ENCODE measurements at regions not wholly inside any gene's neighbourhood (a gene's known extent, or its start where the extent isn't known, plus 50 kb on each side); places are given as distances from the start of the nearest gene placed in this dataset.
"Not testable (repeated sequence)": the region's sequence is repeated elsewhere in the genome, so short reads cannot be mapped to it uniquely, and the experiment has no call there.

- no peak for ATAC-seq
Measured at GRCh38 chr4:34486461-34487363, 1757.6 kb downstream of the ARAP2 start.

DNA sequence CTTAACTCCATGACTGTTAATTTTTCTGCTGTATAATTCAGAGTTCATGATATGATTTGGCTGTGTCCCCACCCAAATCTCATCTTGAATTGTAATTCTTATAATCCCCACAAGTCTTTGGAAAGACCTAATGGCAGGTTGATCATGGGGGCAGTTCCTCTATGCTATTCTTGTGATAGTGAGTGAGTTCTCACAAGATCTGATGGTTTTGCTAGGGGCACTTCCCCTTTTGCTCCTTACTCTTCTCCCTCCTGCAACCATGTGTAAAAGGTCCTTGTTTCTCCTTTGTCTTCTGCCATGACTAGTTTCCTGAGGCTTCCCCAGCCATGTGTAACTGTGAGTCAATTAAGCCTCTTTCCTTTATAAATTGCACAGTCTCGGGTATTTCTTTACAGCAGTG is 1751.9 kb downstream of the ARAP2 start:
- ATAC-seq = no peak

DNA sequence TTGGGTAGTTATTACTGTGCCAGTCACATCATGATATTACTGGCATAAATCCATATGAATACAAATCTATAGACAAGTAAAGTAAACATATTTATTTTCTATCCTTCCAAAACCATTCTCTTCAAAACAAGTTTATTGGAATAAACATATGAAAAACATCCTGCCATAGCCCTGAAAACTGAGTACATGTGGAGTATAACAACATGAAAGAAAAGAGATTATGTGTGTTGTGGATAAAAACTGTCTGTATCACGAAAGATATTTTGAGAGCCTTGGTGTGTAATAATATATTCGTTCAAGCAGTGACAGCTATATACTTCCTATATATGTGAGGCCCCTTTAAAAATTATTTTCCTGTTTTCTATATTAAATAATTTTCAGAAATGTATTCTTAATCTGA is 1742.2 kb downstream of the ARAP2 start:
- no peak for ATAC-seq

DNA sequence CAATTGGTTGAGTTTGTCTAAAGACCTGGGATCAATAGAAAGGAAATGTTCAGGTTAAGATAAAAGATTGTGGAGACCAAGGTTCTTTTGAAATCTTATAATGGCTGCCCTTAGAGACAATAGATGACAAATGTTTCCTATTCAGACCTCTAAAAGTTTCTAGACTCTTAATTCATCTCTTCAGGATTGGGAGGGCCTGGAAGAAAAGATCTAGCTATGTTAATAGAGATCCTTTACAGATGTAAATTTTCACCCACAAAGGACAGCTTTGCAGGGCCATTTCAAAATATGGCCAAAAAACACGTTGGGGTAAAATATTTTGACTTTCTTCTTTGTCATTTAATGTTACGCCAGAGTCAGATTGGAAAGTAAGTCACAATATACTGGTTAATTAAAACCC is 1739.6 kb downstream of the ARAP2 start:
- ATAC-seq = not testable (repeated sequence)

DNA sequence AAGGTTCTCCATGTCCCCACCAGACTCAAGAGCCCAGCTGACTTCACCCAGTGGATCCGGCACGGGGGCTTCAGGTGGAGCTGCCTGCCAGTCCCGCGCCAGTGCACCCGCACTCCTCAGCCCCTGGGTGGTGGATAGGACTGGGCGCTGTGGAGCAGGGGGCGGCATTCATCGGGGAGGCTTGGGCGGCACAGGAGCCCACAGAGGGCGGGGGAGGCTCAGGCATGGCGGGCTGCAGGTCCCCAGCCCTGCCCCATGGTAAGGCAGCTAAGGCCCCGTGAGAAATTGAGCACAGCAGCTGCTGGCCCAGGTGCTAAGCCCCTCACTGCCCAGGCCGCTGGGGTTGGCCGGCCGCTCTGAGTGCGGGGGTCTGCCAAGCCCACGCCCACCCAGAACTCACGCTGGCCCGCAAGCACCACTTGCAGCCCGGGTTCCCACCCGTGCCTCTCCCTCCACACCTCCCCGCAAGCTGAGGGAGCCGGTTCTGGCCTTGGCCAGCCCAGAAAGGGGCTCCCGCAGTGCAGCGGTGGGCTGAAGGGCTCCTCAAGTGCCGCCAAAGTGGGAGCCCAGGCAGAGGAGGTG is 1737.7 kb downstream of the ARAP2 start:
- not testable (repeated sequence) for ATAC-seq

DNA sequence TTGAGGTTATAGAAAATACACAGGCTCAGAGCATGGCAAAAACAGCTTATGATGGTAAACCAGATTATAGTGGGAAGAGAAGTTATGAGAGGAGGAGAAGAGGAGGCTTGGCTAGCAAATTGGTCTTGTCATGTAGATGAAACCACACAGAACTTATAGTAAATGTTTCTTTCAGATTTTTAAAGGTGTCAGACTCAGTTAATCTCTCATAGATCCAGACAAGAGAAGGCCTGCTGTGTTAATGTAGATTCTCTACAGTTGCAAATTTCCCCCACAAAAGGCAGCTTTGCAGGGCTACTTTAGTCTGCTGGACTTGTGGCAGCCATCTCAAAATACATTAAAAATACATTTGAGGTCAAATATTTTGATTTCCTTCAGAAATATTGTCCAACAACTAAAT is 1731.7 kb downstream of the ARAP2 start:
- no peak for ATAC-seq

GRCh38 chr4:34516524-34516923 is 1727.8 kb downstream of the ARAP2 start:
- ATAC-seq = no peak

DNA sequence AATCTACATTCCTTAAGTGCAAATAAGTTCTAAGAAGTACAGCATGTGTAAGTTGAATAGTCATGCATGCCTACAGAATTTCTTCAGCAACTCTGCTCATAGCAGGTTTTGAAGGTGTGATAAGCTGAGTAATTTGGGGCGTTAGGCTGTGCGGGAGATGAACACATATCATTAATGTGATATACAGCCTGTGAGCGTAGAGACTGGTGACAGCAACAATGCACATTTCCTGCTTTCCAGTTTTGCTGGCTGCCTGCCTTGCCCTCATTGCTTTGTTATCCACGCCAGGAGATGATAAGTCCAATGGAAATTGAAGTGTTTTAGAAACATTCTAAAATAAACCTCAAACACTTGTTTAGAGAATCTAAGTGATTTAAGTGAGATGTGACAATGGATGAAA is 1709.4 kb downstream of the ARAP2 start:
- ATAC-seq = no peak

- no peak for ATAC-seq
Measured at GRCh38 chr4:34566091-34566490, 1678.2 kb downstream of the ARAP2 start.

DNA sequence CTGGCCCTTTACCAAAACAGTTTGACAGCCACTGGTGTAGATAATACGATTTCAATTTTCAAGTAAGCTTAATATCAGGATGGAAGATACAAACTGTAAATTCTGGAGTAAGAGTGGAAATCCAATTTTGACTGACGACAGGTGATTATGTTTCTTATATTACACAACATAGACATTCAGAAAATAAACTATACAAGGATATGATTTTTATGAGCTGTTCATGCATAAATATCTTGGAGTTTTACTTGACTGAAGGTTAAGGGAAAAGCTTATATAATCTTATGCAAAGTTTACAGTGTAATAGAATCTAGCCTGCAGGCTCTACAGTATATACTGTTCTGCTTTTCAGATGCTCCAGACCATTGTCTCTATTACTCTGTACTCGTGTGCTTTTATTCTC is 1672.3 kb downstream of the ARAP2 start:
- ATAC-seq = no peak

GRCh38 chr4:34615315-34615714 is 1629.0 kb downstream of the ARAP2 start:
- ATAC-seq = no peak

DNA sequence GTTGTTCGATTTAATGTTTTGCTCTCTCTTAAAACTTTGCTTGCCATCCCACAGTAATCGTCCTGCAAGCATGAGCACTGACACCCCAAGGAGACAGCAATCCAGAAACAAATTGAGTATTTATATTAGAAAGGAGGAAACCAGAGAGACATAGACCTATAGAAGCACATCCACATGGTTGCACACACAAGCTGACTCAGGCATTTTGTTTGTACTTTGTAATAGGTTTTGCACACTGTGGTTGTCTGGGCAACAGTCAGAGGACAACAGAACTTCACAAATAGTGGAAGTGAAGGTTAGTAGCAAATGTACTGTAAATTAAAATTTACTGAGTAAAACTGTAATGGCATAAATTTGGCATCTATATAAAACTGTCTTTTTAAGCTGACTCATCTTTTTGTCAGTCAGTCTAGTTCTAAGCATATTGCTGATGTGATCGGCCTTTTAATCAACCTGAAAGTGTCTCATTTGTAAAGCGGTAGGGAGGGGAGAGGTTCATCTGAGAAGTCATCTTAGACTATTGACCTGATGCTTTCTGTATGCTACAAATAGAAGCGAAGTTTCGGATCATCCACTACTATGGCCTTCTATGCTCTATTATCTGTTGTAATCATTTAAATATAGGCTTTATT is 1624.7 kb downstream of the ARAP2 start:
- no peak for ATAC-seq

- ATAC-seq = no peak
Measured at GRCh38 chr4:34628471-34628870, 1615.8 kb downstream of the ARAP2 start.

DNA sequence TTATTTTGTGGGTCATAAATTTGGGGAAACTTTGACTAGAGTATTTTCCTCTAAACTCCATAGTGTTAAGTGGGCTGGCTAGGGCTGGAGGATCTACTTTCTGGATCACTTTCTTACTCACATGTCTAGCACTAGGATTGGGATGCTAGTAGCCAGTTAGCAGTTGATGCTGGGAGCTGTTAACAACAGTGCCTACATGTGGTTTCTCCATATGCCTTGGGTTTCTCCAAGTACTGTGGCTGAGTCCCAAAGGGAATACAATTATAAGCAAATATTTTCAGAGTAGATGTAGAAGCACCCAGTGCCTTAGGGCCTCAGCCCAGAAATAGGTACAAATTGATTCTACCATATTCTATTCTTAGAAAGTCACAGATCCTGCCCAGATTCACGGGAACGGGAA is 1614.9 kb downstream of the ARAP2 start:
- ATAC-seq = no peak

GRCh38 chr4:34633241-34633640 is 1611.1 kb downstream of the ARAP2 start:
- ATAC-seq = no peak

DNA sequence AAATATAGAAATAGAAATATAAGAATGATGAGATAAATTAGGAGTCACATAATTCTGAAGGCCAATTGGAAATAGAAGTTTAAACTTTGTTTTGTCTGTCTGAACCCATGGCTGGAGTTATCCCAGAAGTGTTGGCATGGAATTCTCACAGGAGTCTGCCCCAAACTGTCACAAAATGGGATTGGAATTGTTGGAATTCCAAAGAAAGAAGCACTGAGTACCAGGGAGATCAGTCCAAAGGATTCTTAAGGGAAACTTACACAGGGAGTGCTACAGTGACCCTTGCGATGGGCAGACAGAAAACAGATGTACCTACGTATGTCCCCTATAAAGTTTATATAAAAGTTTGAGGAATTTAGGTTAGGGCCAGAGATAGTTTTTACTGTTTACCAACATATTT is 1607.7 kb downstream of the ARAP2 start:
- ATAC-seq = no peak

DNA sequence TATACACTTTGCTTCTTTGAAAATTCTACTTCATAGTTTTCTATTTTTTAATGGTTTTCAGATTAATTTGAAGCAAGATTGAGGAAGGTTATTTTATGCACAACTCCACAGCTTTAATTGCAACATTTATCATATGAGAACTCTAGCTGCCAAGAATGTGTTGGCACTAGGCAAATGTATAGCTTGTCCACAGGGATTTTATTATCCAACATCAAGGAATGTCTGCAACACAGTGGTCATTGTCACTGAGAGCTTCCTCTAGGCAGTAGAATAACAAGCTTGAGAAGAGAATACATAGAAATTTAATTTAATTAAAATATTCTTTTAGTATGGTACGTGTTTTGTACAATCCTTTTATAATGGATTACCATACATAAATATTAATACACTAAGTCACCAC is 1600.8 kb downstream of the ARAP2 start:
- ATAC-seq = no peak

DNA sequence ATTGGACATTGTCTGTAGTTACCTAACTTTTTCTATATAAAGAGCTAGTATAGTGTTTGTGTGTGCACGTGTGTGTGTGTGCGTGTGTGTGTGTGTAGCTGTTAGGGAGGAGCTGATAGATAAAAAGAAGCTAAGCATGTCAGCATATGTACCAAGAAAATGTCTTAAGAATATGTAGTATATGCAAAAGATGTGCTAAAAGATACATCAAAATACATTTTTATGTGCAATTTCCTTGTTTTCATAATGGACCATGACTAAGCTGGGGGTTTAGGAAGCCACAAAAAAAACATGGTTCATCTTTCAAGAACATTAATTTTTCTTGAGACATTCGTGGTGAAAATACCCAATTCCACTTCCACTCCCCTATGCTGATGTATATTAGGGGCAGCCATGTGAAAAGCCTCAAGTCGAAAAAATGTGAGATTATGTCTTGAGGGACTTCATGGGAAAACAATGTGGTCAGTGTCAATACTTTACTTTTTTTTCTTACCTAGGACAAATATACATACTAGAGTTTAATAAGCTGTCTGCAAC is 1599.7 kb downstream of the ARAP2 start:
- ATAC-seq = no peak

GRCh38 chr4:34649716-34650115 is 1594.6 kb downstream of the ARAP2 start:
- ATAC-seq = no peak

DNA sequence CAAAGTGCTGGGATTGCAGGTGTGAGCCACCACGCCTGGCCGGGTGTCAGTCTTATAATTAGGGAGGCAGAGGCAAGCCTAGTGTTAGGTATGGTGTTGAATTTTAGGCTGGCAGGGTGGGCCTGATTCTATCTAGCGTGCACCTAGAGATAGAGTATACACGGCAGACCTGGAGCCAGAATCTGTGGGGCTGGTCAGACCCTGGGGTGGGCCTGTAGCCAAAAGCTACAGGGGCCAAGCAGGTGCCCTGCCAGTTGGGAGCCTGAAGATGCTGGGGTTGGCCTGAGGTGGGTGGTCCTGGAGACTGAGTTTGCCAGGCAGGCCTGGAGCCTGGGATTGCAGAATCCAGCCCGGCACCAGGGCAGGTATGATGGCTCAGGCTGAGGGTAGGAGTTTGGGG is 1580.3 kb downstream of the ARAP2 start:
- no peak for ATAC-seq

DNA sequence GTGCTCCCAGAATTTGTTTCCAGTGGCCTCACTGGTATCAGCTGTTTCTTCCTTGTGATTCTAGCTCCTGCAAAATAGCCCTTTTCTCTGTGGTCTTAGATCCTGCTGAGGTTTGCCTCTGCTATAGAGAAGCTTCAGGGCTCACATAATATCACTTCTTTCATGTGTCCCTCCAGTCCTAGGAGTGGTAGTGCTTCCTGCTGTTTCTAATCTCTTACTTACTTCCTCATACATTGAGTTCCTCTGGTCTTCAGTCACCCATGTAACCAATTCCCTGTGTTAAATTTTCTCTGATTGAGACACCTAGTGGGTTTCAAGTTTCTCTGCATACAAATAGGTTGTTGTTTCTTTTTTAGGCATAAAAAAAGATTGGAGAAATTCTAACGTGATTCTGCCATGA is 1567.9 kb downstream of the ARAP2 start:
- ATAC-seq = no peak

DNA sequence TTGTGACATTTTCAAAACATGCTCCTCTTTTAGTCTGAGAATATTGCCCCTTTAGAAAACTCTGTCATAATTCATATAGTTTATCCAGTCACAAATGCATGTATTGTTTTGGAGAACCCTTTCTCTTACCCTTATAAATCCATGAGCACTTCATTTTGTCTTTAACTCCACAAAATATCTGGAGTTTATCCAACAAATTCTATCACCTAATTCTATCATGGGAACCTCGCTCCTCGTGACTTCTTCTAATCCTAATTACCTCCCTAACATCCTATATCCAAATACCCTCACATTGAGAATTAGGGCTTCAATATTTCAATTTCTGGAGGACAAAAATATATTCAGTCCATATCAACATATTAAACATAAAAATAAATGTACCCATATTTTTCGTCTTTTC is 1565.9 kb downstream of the ARAP2 start:
- no peak for ATAC-seq

DNA sequence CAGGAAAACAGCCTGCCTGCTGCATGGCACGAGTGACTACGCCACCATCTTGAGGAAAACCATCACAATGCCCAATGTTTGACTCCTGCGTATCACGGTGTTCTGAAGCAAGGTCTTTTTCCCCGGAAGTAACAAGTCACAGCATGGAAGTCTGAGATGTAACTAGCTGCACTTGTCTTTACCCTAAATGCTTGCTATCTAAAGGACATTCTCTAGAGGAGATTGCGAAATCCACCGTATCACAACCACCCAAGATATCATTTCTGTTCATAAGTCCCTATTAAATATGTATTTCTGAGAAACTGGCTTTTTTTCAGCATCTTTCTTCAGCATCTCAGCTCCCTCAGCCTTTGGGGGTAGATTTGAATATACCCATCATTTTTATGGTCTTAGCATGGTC is 1565.1 kb downstream of the ARAP2 start:
- no peak for ATAC-seq

DNA sequence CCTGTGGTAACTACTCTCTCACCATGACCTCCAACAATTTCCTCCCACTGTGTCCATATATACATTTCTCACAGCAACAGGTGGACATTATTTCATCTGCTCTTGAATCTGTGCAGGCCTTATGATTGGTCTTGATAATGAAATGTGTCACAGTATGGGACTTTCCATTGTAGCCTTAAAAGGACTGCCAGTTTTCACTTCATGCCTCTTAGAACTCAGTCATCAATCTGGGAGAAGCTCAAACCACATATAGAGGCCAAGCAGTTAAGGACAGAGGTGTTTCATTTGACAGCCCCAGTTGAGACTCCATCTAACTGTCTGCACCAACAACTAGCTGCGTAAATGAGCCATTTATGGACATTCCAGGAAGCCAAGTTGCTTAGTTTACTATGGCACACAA is 1534.8 kb downstream of the ARAP2 start:
- ATAC-seq = no peak
